PFSK-1 (cell line): ENCODE measurements at regions not wholly inside any gene's neighbourhood (a gene's known extent, or its start where the extent isn't known, plus 50 kb on each side); places are given as distances from the start of the nearest gene placed in this dataset.

Source experiments
- FOXP2 ChIP-seq: optimal IDR thresholded peaks from 2 replicates; pipeline ENCODE3; 2011; ENCODE audit warnings: borderline replicate concordance, control low read depth, inconsistent platforms; ENCODE audit not compliant: insufficient read depth; ENCODE audit errors: extremely low read length, extremely low read depth
- POLR2AphosphoS5 ChIP-seq: IDR thresholded peaks from 2 replicates; pipeline ENCODE4 v1.6.1; 2012; ENCODE audit warnings: low read depth, mild to moderate bottlenecking, control low read depth, low read length, moderate library complexity
- TAF1 ChIP-seq: IDR thresholded peaks from 2 replicates; pipeline ENCODE4 v1.6.1; 2012; ENCODE audit warnings: low read length, control low read depth, borderline replicate concordance; ENCODE audit not compliant: insufficient read depth
- TF ChIP-seq, protein P1 (sequence below), 2 experiments: IDR thresholded peaks; 2 replicates each; pipeline versions ENCODE4 v1.6.1 to v1.8.0; 2011 to 2012; ENCODE audit warnings: low read depth in 2 of 2, low read length in 2 of 2, control low read depth in 1 of 2, inconsistent platforms in 1 of 2, mild to moderate bottlenecking in 1 of 2, moderate library complexity in 1 of 2; ENCODE audit not compliant: insufficient read depth in 1 of 2

DNA sequence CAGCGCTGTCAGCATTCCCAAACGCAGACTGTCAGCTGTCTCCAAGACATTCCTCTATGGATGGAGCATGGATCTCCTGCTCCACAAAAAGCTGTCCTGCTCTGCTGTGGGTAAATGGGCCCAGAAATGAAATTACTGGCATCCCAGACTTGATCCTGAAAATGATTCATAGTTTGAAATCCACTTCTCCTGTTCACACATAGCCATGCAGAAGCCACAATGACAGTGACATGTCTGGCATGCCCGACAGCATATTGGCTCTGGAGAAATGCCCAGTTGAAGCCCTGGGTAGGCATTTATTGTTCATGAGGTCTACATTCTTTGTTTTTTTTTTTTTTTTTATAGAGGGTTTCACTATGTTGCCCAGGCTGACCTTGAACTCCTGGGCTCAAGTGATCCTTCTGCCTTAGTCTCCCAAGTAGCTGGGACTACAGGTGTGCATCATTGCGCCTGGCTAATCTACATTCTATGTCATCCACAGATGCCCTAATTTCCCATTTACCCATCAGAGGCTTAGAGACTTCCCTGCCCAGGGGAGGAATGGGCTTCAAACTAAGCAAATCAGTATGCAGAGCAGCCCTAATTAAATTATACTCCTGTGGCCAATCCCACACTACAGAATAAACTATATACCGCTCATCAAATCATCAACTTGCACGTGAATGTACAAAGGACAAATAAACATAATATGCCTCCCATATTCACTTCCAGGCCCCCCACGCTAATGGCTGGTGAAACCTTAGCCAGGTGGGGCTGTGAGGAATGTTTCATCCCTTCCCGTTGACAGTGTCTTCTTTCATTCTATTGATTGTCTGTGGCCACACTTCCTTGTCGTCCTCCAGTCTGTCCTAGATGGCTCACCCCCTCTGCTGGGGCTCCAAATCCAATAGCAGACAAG lies 61.8 kb upstream of the EEPD1 start:
- no peak for TF ChIP-seq POLR2AphosphoS5
- TF ChIP-seq, protein P1, sequence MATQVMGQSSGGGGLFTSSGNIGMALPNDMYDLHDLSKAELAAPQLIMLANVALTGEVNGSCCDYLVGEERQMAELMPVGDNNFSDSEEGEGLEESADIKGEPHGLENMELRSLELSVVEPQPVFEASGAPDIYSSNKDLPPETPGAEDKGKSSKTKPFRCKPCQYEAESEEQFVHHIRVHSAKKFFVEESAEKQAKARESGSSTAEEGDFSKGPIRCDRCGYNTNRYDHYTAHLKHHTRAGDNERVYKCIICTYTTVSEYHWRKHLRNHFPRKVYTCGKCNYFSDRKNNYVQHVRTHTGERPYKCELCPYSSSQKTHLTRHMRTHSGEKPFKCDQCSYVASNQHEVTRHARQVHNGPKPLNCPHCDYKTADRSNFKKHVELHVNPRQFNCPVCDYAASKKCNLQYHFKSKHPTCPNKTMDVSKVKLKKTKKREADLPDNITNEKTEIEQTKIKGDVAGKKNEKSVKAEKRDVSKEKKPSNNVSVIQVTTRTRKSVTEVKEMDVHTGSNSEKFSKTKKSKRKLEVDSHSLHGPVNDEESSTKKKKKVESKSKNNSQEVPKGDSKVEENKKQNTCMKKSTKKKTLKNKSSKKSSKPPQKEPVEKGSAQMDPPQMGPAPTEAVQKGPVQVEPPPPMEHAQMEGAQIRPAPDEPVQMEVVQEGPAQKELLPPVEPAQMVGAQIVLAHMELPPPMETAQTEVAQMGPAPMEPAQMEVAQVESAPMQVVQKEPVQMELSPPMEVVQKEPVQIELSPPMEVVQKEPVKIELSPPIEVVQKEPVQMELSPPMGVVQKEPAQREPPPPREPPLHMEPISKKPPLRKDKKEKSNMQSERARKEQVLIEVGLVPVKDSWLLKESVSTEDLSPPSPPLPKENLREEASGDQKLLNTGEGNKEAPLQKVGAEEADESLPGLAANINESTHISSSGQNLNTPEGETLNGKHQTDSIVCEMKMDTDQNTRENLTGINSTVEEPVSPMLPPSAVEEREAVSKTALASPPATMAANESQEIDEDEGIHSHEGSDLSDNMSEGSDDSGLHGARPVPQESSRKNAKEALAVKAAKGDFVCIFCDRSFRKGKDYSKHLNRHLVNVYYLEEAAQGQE (IDR thresholded peaks at IDR 0.05; ENCODE audit: insufficient read depth in 1 of 2, low read depth in 2 of 2, low read length in 2 of 2), result no peak
- TF ChIP-seq TAF1, result no peak
- no peak for TF ChIP-seq FOXP2
